ENCODE measurements at regions not wholly inside any gene's neighbourhood (a gene's known extent, or its start where the extent isn't known, plus 50 kb on each side); places are given as distances from the start of the nearest gene placed in this dataset.

DNA sequence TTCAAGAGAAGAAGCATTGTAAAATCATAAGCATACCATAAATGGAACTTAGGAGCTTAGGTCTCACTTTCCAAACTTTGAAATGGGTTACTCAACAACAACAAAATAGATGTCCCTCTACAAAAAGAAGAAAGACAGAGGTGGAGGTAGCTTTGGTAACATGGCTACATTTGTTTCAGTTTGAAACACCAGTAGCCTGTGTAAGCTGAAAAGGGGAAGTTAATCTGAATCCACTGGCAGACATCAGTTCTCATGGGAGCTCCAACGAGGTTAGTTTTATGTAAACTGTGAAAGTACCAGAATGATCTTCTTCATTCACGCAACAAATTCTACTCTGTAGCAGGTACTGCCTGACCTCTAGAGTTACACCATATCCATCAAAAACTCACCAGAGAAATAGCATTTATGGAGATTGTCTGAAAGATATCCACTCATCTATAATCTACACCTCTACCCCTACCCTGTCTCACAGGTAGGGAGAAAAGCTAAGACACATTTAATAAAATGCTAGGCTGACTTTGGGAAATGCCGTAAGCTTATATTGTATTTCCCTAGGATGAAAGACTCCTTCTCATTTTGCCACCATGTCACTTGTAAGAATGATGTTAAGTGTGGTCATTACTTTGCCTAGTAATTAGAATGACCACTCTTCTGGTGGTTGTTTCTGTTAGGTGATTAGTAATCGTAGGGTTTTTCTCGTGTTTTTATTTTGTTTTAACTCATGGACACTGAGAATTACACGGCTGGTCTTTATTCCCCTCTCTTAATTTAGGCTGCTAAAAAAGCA lies 224.1 kb downstream of the ASCL1 start:
- no peak for DNase-seq (ENCODE audit: low spot score)

- no peak for DNase-seq (ENCODE audit: low spot score)
These were observed 224.8 kb downstream of the ASCL1 start for GRCh38 chr12:103182299-103182698.

GRCh38 chr12:103196467-103196866 lies 239.0 kb downstream of the ASCL1 start:
- no peak for DNase-seq (ENCODE audit: low spot score)

DNA sequence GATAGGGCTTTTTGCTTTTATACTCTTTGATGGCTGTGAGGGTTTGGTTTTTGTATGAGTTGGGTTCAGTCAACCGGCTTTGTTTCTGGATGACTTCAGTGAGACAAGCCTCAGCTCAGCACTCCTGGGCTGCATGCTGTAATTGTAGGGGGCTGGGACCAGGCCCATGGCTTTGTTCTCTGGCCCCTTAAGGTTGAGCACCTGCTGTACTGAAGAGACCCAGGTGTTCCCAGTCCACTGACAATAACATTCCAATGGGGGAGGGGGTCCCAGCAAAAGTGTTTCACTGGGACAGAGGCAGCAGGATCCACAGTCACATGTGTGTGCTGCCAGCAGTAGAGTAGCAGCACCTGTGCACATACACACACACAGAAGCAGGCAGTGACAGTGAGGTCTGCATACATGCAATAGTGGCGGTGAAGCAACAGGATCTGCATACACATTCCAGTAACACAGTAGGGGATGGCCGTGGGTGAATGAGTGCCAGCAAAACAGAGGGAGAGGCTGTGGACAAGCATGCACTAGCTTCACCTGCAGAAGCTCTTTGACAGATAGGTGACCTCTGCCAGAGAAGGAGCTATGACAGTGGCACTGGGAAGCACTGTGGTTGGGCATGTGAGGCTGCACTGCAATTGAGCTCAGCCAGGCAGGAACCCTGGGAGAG lies 240.4 kb downstream of the ASCL1 start:
- DNase-seq (ENCODE audit: low spot score), result no peak

DNA sequence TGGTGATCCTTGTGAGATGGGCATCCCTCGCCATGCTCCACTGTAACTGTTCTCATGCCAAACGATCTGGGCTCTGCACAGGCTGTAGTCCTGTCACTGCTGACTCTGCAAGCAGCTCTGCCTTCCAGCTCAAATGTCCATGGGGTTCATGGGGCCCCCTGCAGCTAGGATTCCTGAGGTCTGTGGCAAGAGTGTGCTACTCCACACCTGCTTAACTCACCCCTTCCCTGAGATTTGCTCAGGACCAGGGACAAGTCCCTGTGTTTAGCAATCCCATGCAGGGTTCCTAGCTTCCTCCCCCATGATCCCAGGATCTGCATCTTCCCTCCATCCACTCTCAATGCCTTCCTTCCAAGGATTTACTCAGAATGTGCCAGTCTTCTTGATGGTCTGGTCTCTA lies 241.0 kb downstream of the ASCL1 start:
- DNase-seq (ENCODE audit: low spot score), result no peak

GRCh38 chr12:103205906-103206305 lies 248.4 kb downstream of the ASCL1 start:
- no peak for DNase-seq (ENCODE audit: low spot score)

DNA sequence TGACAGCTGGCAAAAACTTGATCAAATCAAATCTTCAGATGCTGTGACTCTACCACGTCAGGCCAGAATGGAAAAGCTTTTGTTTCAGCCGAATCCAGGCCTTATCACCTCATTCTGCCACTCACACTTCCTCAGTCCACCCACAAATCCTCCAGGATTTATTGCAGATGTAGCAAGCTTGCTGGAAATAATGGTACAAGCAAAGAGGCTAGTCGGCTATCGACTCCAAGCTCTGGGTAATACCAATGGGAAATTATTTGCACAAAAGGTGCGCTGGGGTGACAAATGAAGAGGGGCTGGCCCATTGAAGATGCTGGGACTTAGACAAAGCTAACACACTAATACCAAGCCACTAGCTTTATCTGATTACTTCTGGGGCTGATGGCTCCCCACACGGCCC lies 250.5 kb downstream of the ASCL1 start:
- DNase-seq (ENCODE audit: low spot score), result no peak

GRCh38 chr12:103241184-103241583 lies 254.6 kb downstream of the C12orf42 start:
- no peak for DNase-seq (ENCODE audit: low spot score)

GRCh38 chr12:103244596-103244995 lies 251.2 kb downstream of the C12orf42 start:
- no peak for DNase-seq (ENCODE audit: low spot score)

DNA sequence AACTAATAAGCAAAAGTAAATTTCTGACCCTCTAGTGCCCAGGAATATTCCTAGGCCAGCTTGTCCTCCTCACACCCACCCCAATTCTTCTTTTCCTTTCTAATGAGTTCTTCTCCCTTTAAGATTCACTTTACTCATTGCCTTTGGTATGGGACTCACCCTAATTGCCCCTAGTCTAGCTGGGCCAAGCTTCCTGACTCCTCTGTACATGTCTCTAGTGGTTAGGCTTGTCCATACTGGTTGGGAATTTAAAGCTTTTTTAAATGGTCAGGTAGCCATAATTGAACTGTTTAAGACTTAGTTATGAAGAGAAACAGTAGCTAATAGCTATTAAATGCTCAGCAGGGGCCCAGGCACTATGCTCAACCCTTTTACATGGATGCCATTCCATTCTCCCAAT lies 248.2 kb downstream of the C12orf42 start:
- DNase-seq (ENCODE audit: low spot score), result no peak

DNA sequence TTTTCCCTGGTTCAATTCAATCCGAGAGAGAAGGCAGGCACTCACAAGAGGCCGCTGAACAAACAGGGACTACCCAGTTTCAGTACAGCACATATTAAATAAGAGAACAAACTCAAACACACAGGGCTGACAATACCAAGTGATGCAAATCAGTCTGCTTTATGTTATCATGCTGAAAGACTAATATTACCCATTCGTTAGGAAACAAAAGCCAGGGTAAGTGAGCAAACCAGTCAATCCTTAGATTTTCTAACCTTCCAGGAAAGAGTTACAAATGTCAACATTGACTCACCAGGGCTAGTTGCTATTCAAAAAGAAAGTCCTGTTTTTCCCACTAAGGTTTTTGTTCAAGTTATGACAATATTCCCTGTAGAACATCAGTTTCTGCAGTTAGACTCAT lies 246.2 kb downstream of the C12orf42 start:
- no peak for DNase-seq (ENCODE audit: low spot score)

GRCh38 chr12:103250487-103250886 lies 245.3 kb downstream of the C12orf42 start:
- no peak for DNase-seq (ENCODE audit: low spot score)
